Common myeloid progenitor, CD34-positive (primary cell): ENCODE measurements at regions not wholly inside any gene's neighbourhood (a gene's known extent, or its start where the extent isn't known, plus 50 kb on each side); places are given as distances from the start of the nearest gene placed in this dataset.

Experiments used
- CTCF ChIA-PET: fragments of 350-600 bp; sonication (Branson Sonifier 250); formaldehyde crosslinking; loops from one replicate; lab custom pipeline; 2021; ENCODE audit warnings: antibody characterized with exemption; lab: Charles Lee
- POLR2A ChIA-PET: fragments of 350-600 bp; sonication (Branson Sonifier 250); formaldehyde crosslinking; loops from one replicate; lab custom pipeline; 2021; ENCODE audit warnings: antibody characterized with exemption; lab: Charles Lee
- DNase-seq, 3 donors: peaks; one replicate each; pipeline versions ENCODE4 v3.0.0 to v3.0.0-alpha.2; 2013
- H3K27ac ChIP-seq, 2 experiments: 1 replicate in 1 of 2; 2 replicates in 1 of 2; pipeline ENCODE4 v1.7.0; 2013; ENCODE audit warnings: inconsistent platforms in 2 of 2, low read length in 2 of 2, mild to moderate bottlenecking in 2 of 2, low read depth in 1 of 2, moderate library complexity in 1 of 2; ENCODE audit not compliant: severe bottlenecking in 2 of 2, insufficient read depth in 1 of 2, poor library complexity in 1 of 2
- H3K27me3 ChIP-seq, 5 experiments: replicated peaks in 2 of 5; 1 replicate in 3 of 5; 2 replicates in 2 of 5; pipeline versions ENCODE4 v1.6.1 to v1.7.0; 2013; ENCODE audit warnings: low read length in 4 of 5, mild to moderate bottlenecking in 2 of 5, moderate library complexity in 2 of 5, inconsistent platforms in 1 of 5; ENCODE audit not compliant: insufficient read depth in 5 of 5, control insufficient read depth in 4 of 5
- H3K36me3 ChIP-seq, 4 experiments: 1 replicate in 2 of 4; 2 replicates in 2 of 4; pipeline versions ENCODE4 v1.6.1 to v1.7.0; 2013; ENCODE audit warnings: low read length in 3 of 4, control low read depth in 1 of 4, mild to moderate bottlenecking in 1 of 4; ENCODE audit not compliant: control insufficient read depth in 4 of 4, insufficient read depth in 4 of 4
- H3K4me1 ChIP-seq, 4 experiments: 1 replicate in 3 of 4; 2 replicates in 1 of 4; pipeline versions ENCODE4 v1.6.1 to v1.7.1; 2013; ENCODE audit warnings: low read length in 3 of 4, mild to moderate bottlenecking in 3 of 4, control low read depth in 1 of 4, inconsistent platforms in 1 of 4, moderate library complexity in 1 of 4; ENCODE audit not compliant: control insufficient read depth in 4 of 4, insufficient read depth in 4 of 4; ENCODE audit errors: control extremely low read depth in 1 of 4
- H3K4me3 ChIP-seq, 7 experiments: 1 replicate in 4 of 7; 2 replicates in 3 of 7; pipeline versions ENCODE4 v1.5.1 to v1.7.0; 2013; ENCODE audit warnings: mild to moderate bottlenecking in 7 of 7, low read length in 6 of 7, moderate library complexity in 6 of 7, inconsistent platforms in 2 of 7, low read depth in 2 of 7, control low read depth in 1 of 7; ENCODE audit not compliant: insufficient read depth in 4 of 7, control insufficient read depth in 1 of 7; ENCODE audit errors: extremely low read depth in 1 of 7
- H3K9me3 ChIP-seq, 5 experiments: 1 replicate in 4 of 5; 2 replicates in 1 of 5; pipeline versions ENCODE4 v1.6.1 to v1.7.1; 2013; ENCODE audit warnings: low read length in 4 of 5, mild to moderate bottlenecking in 2 of 5, inconsistent platforms in 1 of 5, low read depth in 1 of 5, moderate library complexity in 1 of 5; ENCODE audit not compliant: control insufficient read depth in 4 of 5, insufficient read depth in 2 of 5; ENCODE audit errors: control extremely low read depth in 1 of 5
- WGBS: methylation state at CpG from one replicate; pipeline ENCODE4 v1.1.5; 2013; ENCODE audit not compliant: insufficient coverage; 5-methylcytosine and 5-hydroxymethylcytosine counted together

DNA sequence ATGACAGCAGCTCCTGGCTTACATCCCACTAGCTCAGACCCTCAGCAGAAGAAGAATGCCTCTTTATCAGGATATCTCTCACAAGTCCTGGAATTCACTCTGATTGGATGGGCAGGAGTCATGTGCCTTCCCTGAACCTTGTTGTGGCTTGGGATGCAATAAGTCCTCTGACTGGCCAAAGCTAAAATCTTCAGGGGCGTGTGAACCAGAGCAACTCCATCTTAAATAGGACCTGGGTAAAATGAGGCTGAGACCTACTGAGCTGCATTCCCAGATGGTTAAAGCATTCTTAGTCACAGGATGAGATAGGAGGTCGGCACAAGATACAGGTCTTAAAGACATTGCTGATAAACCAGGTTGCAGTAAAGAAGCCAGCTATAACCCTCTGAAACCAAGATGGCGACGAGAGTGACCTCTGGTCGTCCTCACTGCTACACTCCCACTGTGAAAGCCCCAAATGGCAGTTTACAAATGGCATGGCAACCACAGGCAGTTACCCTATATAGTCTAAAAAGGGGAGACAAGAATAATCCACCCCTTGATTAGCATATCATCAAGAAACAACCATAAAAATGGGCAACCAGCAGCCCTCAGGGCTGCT, 60.4 kb upstream of the FICD start:
- H3K36me3 ChIP-seq = no peaks in the 10 kb centered on the region
- H3K27ac ChIP-seq = no peak overlapping the region
- ChIA-PET CTCF (interaction anchor here (1.3 to 5.7 kb wide), 3 partner anchors 219 to 386 kb away, joined by 3 to 37 read pairs (median 3); no protein-coding TSS in a partner anchor), POLR2A (no interaction called here)
- no peaks in the 10 kb centered on the region for H3K9me3 ChIP-seq
- DNase-seq = no peak
- peaks cover 0 to 7% (median 4%) of the 10 kb centered on the region in 4 experiments for H3K4me1 ChIP-seq
- 83% methylated on average over 2 of the region's 5 CpGs for WGBS
- no peak overlapping the region for H3K4me3 ChIP-seq
- H3K27me3 ChIP-seq = peaks cover 2 to 47% (median 21%) of the 10 kb centered on the region in 5 experiments

GRCh38 chr12:108449478-108449877, 65.6 kb upstream of the FICD start:
- H3K4me1 ChIP-seq = no peaks in the 10 kb centered on the region
- no peak overlapping the region for H3K4me3 ChIP-seq
- no peaks in the 10 kb centered on the region for H3K9me3 ChIP-seq
- ChIA-PET POLR2A (no interaction called here), CTCF (no interaction called here)
- 40% methylated on average over 2 of the region's 2 CpGs for WGBS
- H3K36me3 ChIP-seq = no peaks in the 10 kb centered on the region
- no peak overlapping the region for H3K27ac ChIP-seq
- peaks cover 2 to 49% (median 22%) of the 10 kb centered on the region in 5 experiments for H3K27me3 ChIP-seq
- no peak for DNase-seq

GRCh38 chr12:108448246-108448645, 66.8 kb upstream of the FICD start:
- no peak for DNase-seq
- ChIA-PET CTCF (interaction anchor here (1.7 kb wide), 1 partner anchor 13 kb away, joined by 3 read pairs; no protein-coding TSS in a partner anchor), POLR2A (no interaction called here)
- no peaks in the 10 kb centered on the region for H3K4me1 ChIP-seq
- H3K27me3 ChIP-seq = peaks cover 2 to 37% (median 15%) of the 10 kb centered on the region in 5 experiments
- H3K36me3 ChIP-seq = no peaks in the 10 kb centered on the region
- H3K9me3 ChIP-seq = no peaks in the 10 kb centered on the region
- WGBS = 100% methylated on average over 4 of the region's 5 CpGs
- H3K27ac ChIP-seq = no peak overlapping the region
- no peak overlapping the region for H3K4me3 ChIP-seq

DNA sequence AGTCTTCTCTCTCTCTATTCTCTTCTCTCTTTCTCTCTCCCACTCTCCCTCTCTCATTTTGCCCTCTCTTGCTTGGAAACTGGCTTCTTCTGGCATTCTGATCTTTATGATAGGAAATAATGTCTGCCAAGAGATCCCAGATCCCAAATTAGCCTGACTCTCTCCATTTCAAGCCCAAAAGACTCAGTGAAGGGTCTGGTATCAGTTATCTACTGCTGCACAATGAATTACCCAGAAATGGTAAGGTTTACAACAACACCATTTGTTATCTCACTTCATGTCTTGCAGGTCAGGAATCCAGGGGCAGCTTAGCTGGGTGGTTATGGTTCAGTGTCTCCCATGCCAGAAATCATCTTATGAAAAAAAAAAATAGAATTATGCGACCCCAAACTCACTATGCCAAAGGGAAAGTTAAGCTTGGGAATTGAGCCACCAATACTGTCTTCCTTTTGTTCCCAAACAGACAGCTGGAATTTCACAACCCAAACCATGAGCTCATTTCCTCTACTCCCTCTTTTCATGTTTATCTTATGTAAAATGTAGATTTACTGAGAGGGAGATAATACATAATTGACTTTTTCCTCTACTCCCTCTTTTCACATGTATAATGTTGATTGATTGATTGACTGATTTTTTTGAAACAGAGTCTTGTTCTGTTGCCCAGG, 67.8 kb upstream of the FICD start:
- CTCF ChIA-PET = interaction anchor here (1.4 to 1.7 kb wide), 2 partner anchors 10 to 12 kb away, joined by 3 to 4 read pairs; no protein-coding TSS in a partner anchor
- DNase-seq = no peak
- H3K27ac ChIP-seq = no peak overlapping the region

GRCh38 chr12:108446766-108447165, 68.3 kb upstream of the FICD start:
- ChIA-PET POLR2A (no interaction called here), CTCF (interaction anchor here (1.4 kb wide), 1 partner anchor 11 kb away, joined by 4 read pairs; no protein-coding TSS in a partner anchor)
- H3K4me3 ChIP-seq = no peak overlapping the region
- H3K9me3 ChIP-seq = no peaks in the 10 kb centered on the region
- peaks cover 2 to 22% (median 7%) of the 10 kb centered on the region in 5 experiments for H3K27me3 ChIP-seq
- H3K4me1 ChIP-seq = peaks cover 0 to 6% (median 3%) of the 10 kb centered on the region in 4 experiments
- 60% methylated on average over 1 of the region's 5 CpGs for WGBS
- DNase-seq = no peak
- H3K27ac ChIP-seq = no peak overlapping the region
- H3K36me3 ChIP-seq = no peaks in the 10 kb centered on the region

More for the DNA sequence above, 67.8 kb upstream of the FICD start:
- peaks cover 0 to 3% (median under 1%) of the 10 kb centered on the region in 4 experiments for H3K4me1 ChIP-seq
- POLR2A ChIA-PET = no interaction called here
- H3K36me3 ChIP-seq = no peaks in the 10 kb centered on the region
- no peaks in the 10 kb centered on the region for H3K9me3 ChIP-seq
- peaks cover 2 to 27% (median 11%) of the 10 kb centered on the region in 5 experiments for H3K27me3 ChIP-seq
- H3K4me3 ChIP-seq = no peak overlapping the region
- WGBS = no CpG with 5 or more reads among the region's 1 CpG

DNA sequence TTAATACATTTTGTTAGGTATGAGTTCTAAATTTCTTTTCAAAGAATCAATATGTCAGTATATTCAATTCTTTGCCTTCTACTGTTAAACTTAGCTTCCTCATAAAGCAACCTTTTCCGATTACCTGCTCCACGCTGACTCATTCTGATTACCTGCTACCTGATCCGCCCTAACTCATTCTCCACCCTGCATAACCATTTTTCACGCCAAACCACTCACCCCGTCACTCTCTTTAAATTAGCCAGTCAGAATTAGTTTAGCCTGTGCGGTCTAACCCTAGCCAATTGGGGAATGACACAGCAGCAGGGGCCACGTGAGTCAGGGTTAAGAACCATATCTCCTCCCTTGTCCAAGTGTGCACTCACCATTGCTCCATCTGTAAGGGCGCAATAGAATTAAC, 72.2 kb upstream of the FICD start:
- no peaks in the 10 kb centered on the region for H3K36me3 ChIP-seq
- no peak for DNase-seq
- POLR2A ChIA-PET = no interaction called here
- peaks cover 0 to 6% (median 3%) of the 10 kb centered on the region in 4 experiments for H3K4me1 ChIP-seq
- whole genome bisulfite sequencing = 98% methylated on average over 7 of the region's 8 CpGs
- H3K27me3 ChIP-seq = peaks cover 0 to 5% (median 2%) of the 10 kb centered on the region in 5 experiments
- H3K27ac ChIP-seq = no peak overlapping the region
- no peaks in the 10 kb centered on the region for H3K9me3 ChIP-seq
- no peak overlapping the region for H3K4me3 ChIP-seq
- CTCF ChIA-PET = no interaction called here

DNA sequence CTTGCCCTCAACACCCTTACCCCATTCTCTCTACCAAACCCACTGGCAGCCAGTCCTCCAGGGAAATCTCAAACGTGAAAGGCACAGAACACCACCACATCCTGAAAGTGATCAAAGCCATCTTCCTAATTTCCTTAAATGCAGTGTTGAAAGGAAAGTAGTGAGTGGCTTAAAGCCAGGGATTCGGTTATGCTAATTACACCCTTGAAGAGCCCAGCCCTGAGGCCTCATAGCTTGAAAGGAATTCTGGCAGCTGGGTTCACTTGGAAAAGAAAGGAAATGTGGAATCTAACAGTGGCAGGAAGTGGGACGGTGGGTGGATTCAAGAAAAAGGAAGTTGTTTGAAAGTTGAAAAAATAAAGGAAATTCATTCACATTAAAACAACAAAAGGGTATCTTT, 73.0 kb upstream of the FICD start:
- no peak for DNase-seq
- Histone ChIP-seq H3K9me3 (no peaks in the 10 kb centered on the region), H3K27me3 (peaks cover 0 to 5% (median 0%) of the 10 kb centered on the region in 5 experiments), H3K4me1 (peaks cover 0 to 6% (median 3%) of the 10 kb centered on the region in 4 experiments), H3K4me3 (no peak overlapping the region), H3K36me3 (no peaks in the 10 kb centered on the region), H3K27ac (no peak overlapping the region)
- POLR2A ChIA-PET = no interaction called here
- 0% methylated on average over 1 of the region's 3 CpGs for WGBS
- CTCF ChIA-PET = no interaction called here
